K562 (cell line): ENCODE measurements at regions not wholly inside any gene's neighbourhood (a gene's known extent, or its start where the extent isn't known, plus 50 kb on each side); places are given as distances from the start of the nearest gene placed in this dataset.

Experiments
- NCOA4 ChIP-seq: fragments of 450-650 bp; IDR thresholded peaks from 2 replicates; pipeline ENCODE4 v1.6.1; 2018; ENCODE audit warnings: mild to moderate bottlenecking; ENCODE audit not compliant: partially characterized antibody
- REST ChIP-seq, 2 experiments: fragments of 450-650 bp; formaldehyde crosslinking in 1 of 2; IDR thresholded peaks; 2 replicates each; pipeline versions ENCODE4 v1.4.0 to v1.6.1; 2014 to 2020; ENCODE audit warnings: mild to moderate bottlenecking in 2 of 2, borderline replicate concordance in 1 of 2, low read depth in 1 of 2
- ZMIZ1 ChIP-seq, 2 experiments: fragments of 150-350 bp in 1 of 2; IDR thresholded peaks; 2 replicates each; pipeline ENCODE4 v1.6.1; 2012 to 2016; ENCODE audit warnings: low read depth in 2 of 2, low read length in 2 of 2, mild to moderate bottlenecking in 1 of 2, moderate library complexity in 1 of 2

- no peak for TF ChIP-seq REST (IDR thresholded peaks at IDR 0.05; ENCODE audit: borderline replicate concordance)
- TF ChIP-seq REST (CRISPR knock-in tag; IDR thresholded peaks at IDR 0.05; ENCODE audit: low read depth): no peak
- no peak for TF ChIP-seq ZMIZ1 (IDR thresholded peaks at IDR 0.05; ENCODE audit: low read depth in 2 of 2, low read length in 2 of 2)
- no peak for TF ChIP-seq NCOA4
These were observed 448.9 kb upstream of the KCNMB2 start for GRCh38 chr3:178087376-178087775.
